K562 (cell line): ENCODE measurements at regions not wholly inside any gene's neighbourhood (a gene's known extent, or its start where the extent isn't known, plus 50 kb on each side); places are given as distances from the start of the nearest gene placed in this dataset.

Experiments used
- FOXJ2 ChIP-seq: fragments of 200-800 bp; sonication (Bioruptor generic); IDR thresholded peaks from 2 replicates; pipeline ENCODE4 v1.6.1; 2016; ENCODE audit warnings: missing genetic modification characterization, missing compliant biosample characterization
- GATA2 ChIP-seq: sonication (generic); formaldehyde crosslinking; IDR thresholded peaks from 2 replicates; pipeline ENCODE4 v1.4.0; 2020; ENCODE audit warnings: mild to moderate bottlenecking, missing genetic modification reagents
- HDAC2 ChIP-seq: fragments of 450-650 bp; IDR thresholded peaks from 2 replicates; pipeline ENCODE4 v1.6.1; 2016; ENCODE audit warnings: mild to moderate bottlenecking
- PHF21A ChIP-seq: fragments of 450-650 bp; IDR thresholded peaks from 2 replicates; pipeline ENCODE4 v1.6.1; 2017; ENCODE audit warnings: low read depth, borderline replicate concordance
- PURB ChIP-seq: sonication (generic); formaldehyde crosslinking; IDR thresholded peaks from 2 replicates; pipeline ENCODE4 v1.9.0; 2021; ENCODE audit warnings: low read depth, mild to moderate bottlenecking, missing genetic modification reagents
- U2AF2 ChIP-seq: fragments of 200-400 bp; formaldehyde crosslinking; optimal IDR thresholded peaks from 2 replicates; pipeline ENCODE3; 2017; ENCODE audit warnings: low read depth, mild to moderate bottlenecking, low read length
- TF ChIP-seq, protein P1 (sequence below): fragments of 250-450 bp; sonication (Bioruptor Pico); IDR thresholded peaks from 2 replicates; pipeline ENCODE4 v1.9.0; 2021; ENCODE audit warnings: mild to moderate bottlenecking, inconsistent platforms
- TF ChIP-seq, protein P2 (sequence below): fragments of 250-450 bp; sonication (Bioruptor Pico); IDR thresholded peaks from 2 replicates; pipeline ENCODE4 v1.9.0; 2021; ENCODE audit warnings: mild to moderate bottlenecking
- TF ChIP-seq, protein P3 (sequence below): fragments of 250-450 bp; sonication (Bioruptor Pico); IDR thresholded peaks from 2 replicates; pipeline ENCODE4 v1.5.1; 2021; ENCODE audit warnings: mild to moderate bottlenecking
- TF ChIP-seq, protein P4 (sequence below): IDR thresholded peaks from 2 replicates; pipeline ENCODE4 v1.6.1; 2012; ENCODE audit warnings: low read depth, low read length, improper control_type of control experiment, borderline replicate concordance
- TF ChIP-seq, protein P5 (sequence below), 3 experiments: IDR thresholded peaks in 2 of 3; conservative IDR thresholded peaks in 1 of 3; 2 replicates each; pipeline ENCODE4 v1.5.1; 2011 to 2012; ENCODE audit warnings: low read length in 3 of 3, mild to moderate bottlenecking in 3 of 3, control low read depth in 2 of 3, improper control_type of control experiment in 1 of 3, inconsistent platforms in 1 of 3, low read depth in 1 of 3, mixed read lengths in 1 of 3, moderate library complexity in 1 of 3; ENCODE audit not compliant: insufficient read depth in 2 of 3
- TF ChIP-seq, protein P6 (sequence below), 3 experiments: fragments of 200-800 bp in 1 of 3; fragments of 250-450 bp in 1 of 3; fragments of 450-650 bp in 1 of 3; sonication (Bioruptor Pico) in 1 of 3; sonication (Bioruptor generic) in 1 of 3; formaldehyde crosslinking in 1 of 3; IDR thresholded peaks; 2 replicates each; pipeline versions ENCODE4 v1.6.1 to v1.8.0; 2016 to 2022; ENCODE audit warnings: mild to moderate bottlenecking in 2 of 3, missing genetic modification characterization in 2 of 3, missing compliant biosample characterization in 1 of 3, moderate library complexity in 1 of 3
- TF ChIP-seq, protein P7 (sequence below): fragments of 450-650 bp; conservative IDR thresholded peaks from 2 replicates; pipeline ENCODE4 v1.6.1; 2016; ENCODE audit warnings: missing genetic modification characterization, low read depth, mild to moderate bottlenecking, missing compliant biosample characterization, moderate library complexity

DNA sequence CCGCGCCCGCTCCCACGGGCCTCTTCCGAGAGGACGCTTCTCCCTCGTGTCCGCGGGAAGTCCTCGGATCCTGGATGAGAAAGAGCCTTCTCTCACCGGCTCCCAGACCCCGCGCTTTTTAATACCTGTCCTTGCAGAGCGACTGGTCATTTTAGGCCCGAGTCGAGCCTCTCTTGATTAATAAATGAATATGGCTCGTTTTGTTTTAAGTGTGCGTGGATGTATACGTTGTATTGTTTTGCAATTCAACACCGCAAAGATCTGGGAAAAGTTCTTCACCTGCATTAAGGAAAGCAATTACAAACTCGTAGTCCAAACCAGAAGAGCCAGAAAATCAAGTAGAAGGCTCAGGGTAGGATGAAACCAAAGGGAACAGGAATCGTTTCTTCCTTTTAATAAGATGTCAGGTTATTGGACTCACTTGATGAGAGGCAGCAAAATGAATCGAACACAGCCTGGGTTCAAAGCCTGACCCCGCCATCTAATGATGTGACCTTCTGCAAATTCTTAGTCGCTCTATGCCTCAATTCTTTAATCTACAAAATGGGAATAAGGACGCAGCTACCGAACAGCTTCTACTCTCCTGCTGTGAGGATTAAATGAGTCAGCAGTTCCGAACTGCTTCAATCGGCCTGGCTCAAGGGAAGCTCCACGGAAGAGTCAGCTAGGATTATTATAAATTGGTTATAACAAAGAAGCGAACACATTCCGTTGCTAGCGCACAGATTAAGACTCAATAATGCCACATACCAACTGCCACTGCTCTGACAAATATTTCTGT lies 277.8 kb upstream of the NEBL start (continued):
- TF ChIP-seq GATA2 (CRISPR knock-in tag) (no peak), HDAC2 (peak; percentile 86), FOXJ2 (tag) (peak; percentile 17; the same call in 1 of the 2 replicates), PHF21A (no peak), U2AF2 (no peak), PURB (CRISPR knock-in tag) (no peak)
- TF ChIP-seq, protein P1, sequence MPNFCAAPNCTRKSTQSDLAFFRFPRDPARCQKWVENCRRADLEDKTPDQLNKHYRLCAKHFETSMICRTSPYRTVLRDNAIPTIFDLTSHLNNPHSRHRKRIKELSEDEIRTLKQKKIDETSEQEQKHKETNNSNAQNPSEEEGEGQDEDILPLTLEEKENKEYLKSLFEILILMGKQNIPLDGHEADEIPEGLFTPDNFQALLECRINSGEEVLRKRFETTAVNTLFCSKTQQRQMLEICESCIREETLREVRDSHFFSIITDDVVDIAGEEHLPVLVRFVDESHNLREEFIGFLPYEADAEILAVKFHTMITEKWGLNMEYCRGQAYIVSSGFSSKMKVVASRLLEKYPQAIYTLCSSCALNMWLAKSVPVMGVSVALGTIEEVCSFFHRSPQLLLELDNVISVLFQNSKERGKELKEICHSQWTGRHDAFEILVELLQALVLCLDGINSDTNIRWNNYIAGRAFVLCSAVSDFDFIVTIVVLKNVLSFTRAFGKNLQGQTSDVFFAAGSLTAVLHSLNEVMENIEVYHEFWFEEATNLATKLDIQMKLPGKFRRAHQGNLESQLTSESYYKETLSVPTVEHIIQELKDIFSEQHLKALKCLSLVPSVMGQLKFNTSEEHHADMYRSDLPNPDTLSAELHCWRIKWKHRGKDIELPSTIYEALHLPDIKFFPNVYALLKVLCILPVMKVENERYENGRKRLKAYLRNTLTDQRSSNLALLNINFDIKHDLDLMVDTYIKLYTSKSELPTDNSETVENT (CRISPR knock-in tag): no peak
- TF ChIP-seq, protein P2, sequence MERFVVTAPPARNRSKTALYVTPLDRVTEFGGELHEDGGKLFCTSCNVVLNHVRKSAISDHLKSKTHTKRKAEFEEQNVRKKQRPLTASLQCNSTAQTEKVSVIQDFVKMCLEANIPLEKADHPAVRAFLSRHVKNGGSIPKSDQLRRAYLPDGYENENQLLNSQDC (CRISPR knock-in tag): no peak
- TF ChIP-seq, protein P3, sequence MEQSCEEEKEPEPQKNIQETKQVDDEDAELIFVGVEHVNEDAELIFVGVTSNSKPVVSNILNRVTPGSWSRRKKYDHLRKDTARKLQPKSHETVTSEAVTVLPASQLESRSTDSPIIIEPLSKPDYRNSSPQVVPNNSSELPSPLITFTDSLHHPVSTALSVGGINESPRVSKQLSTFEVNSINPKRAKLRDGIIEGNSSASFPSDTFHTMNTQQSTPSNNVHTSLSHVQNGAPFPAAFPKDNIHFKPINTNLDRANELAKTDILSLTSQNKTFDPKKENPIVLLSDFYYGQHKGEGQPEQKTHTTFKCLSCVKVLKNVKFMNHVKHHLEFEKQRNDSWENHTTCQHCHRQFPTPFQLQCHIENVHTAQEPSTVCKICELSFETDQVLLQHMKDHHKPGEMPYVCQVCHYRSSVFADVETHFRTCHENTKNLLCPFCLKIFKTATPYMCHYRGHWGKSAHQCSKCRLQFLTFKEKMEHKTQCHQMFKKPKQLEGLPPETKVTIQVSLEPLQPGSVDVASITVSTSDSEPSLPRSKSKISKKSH (CRISPR knock-in tag): no peak
- TF ChIP-seq, protein P4, sequence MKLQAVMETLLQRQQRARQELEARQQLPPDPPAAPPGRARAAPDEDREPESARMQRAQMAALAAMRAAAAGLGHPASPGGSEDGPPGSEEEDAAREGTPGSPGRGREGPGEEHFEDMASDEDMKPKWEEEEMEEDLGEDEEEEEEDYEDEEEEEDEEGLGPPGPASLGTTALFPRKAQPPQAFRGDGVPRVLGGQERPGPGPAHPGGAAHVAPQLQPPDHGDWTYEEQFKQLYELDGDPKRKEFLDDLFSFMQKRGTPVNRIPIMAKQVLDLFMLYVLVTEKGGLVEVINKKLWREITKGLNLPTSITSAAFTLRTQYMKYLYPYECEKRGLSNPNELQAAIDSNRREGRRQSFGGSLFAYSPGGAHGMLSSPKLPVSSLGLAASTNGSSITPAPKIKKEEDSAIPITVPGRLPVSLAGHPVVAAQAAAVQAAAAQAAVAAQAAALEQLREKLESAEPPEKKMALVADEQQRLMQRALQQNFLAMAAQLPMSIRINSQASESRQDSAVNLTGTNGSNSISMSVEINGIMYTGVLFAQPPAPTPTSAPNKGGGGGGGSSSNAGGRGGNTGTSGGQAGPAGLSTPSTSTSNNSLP: no peak
- TF ChIP-seq, protein P5, sequence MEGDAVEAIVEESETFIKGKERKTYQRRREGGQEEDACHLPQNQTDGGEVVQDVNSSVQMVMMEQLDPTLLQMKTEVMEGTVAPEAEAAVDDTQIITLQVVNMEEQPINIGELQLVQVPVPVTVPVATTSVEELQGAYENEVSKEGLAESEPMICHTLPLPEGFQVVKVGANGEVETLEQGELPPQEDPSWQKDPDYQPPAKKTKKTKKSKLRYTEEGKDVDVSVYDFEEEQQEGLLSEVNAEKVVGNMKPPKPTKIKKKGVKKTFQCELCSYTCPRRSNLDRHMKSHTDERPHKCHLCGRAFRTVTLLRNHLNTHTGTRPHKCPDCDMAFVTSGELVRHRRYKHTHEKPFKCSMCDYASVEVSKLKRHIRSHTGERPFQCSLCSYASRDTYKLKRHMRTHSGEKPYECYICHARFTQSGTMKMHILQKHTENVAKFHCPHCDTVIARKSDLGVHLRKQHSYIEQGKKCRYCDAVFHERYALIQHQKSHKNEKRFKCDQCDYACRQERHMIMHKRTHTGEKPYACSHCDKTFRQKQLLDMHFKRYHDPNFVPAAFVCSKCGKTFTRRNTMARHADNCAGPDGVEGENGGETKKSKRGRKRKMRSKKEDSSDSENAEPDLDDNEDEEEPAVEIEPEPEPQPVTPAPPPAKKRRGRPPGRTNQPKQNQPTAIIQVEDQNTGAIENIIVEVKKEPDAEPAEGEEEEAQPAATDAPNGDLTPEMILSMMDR (IDR thresholded peaks at IDR 0.05 in 2 of 3, conservative IDR thresholded peaks at IDR 0.05 in 1 of 3; ENCODE audit: insufficient read depth in 2 of 3, low read depth in 1 of 3, low read length in 3 of 3): no peak
- TF ChIP-seq, protein P6, sequence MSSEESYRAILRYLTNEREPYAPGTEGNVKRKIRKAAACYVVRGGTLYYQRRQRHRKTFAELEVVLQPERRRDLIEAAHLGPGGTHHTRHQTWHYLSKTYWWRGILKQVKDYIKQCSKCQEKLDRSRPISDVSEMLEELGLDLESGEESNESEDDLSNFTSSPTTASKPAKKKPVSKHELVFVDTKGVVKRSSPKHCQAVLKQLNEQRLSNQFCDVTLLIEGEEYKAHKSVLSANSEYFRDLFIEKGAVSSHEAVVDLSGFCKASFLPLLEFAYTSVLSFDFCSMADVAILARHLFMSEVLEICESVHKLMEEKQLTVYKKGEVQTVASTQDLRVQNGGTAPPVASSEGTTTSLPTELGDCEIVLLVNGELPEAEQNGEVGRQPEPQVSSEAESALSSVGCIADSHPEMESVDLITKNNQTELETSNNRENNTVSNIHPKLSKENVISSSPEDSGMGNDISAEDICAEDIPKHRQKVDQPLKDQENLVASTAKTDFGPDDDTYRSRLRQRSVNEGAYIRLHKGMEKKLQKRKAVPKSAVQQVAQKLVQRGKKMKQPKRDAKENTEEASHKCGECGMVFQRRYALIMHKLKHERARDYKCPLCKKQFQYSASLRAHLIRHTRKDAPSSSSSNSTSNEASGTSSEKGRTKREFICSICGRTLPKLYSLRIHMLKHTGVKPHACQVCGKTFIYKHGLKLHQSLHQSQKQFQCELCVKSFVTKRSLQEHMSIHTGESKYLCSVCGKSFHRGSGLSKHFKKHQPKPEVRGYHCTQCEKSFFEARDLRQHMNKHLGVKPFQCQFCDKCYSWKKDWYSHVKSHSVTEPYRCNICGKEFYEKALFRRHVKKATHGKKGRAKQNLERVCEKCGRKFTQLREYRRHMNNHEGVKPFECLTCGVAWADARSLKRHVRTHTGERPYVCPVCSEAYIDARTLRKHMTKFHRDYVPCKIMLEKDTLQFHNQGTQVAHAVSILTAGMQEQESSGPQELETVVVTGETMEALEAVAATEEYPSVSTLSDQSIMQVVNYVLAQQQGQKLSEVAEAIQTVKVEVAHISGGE (CRISPR knock-in tag; IDR thresholded peaks at IDR 0.05): no peak
- TF ChIP-seq, protein P7, sequence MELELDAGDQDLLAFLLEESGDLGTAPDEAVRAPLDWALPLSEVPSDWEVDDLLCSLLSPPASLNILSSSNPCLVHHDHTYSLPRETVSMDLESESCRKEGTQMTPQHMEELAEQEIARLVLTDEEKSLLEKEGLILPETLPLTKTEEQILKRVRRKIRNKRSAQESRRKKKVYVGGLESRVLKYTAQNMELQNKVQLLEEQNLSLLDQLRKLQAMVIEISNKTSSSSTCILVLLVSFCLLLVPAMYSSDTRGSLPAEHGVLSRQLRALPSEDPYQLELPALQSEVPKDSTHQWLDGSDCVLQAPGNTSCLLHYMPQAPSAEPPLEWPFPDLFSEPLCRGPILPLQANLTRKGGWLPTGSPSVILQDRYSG (tag): no peak
